M059J (cell line): ENCODE measurements at regions not wholly inside any gene's neighbourhood (a gene's known extent, or its start where the extent isn't known, plus 50 kb on each side); places are given as distances from the start of the nearest gene placed in this dataset.
"Not testable (repeated sequence)": the region's sequence is repeated elsewhere in the genome, so short reads cannot be mapped to it uniquely, and the experiment has no call there.

Experiments used
- DNase-seq: peaks from one replicate; pipeline ENCODE4 v3.0.0-alpha.2; 2012; ENCODE audit warnings: low read depth

DNA sequence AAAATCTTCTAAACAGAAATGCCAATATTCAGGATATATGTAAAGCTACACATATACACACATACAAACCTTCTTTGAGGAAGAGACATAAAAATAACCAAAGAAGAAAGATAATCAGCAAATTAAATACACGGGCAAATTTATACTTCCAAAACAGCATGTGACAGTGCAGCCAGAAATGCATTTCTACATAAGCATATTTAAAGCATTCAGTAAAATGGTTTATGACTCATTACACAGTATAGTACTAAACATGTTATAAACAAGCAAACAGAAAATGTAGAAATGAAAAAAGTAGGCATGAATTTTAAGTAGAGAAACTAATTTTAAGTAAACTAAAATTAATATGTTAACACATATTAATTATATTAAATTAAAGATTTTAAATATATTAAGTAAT is 1717.2 kb downstream of the OTOL1 start:
- DNase-seq, result no peak

GRCh38 chr3:163196815-163197374 is 1700.3 kb downstream of the OTOL1 start:
- DNase-seq, result no peak

DNA sequence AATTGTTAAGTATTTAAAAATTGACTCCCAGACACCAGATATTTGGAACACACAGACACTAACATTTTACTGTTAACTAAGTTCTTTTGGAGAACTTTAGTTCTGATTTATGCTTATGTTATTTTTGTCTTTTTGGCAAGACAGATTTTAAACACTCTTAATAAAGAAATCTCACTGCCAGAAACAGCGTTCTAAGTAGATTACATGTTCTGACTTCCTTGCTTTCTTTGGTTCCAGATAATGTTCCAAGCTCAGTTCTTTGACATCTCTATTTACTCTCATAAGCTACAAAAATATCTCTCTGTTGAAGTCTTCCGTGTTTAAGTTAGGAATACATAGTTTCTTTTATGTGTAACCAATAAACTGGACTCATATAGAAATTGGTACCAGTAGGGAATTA is 1699.6 kb downstream of the OTOL1 start:
- no peak for DNase-seq

DNA sequence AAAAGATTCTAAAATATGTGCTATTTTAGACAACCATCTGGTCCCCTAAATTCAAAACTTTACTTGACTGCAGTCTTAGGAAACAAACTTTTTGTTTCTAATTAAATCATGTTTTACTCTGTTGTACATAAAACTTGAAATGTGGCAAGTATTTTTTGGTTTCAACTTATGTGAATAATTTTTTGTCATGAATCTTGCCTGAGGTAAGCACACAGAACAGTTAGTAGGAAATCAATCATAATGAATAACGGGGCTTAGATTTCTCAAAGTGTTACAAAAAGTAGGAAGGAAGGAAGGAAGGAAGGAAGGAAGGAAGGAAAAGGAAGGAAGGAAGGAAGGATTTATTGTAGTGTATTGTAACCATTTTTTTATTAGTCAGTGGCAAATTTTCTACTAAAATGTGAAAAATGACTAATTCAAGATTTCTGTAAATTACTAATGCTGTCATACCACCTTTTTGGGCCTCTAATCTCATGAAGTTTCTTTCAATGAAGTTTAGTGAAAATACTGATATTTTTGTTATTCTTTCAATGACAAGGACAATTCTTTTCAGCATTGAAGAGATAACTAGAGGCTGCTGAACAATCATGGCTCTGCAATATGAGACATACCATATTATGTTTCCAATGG is 1689.2 kb downstream of the OTOL1 start:
- DNase-seq, result no peak

- DNase-seq, result no peak
Measured at GRCh38 chr3:163175970-163176369, 1679.4 kb downstream of the OTOL1 start.

DNA sequence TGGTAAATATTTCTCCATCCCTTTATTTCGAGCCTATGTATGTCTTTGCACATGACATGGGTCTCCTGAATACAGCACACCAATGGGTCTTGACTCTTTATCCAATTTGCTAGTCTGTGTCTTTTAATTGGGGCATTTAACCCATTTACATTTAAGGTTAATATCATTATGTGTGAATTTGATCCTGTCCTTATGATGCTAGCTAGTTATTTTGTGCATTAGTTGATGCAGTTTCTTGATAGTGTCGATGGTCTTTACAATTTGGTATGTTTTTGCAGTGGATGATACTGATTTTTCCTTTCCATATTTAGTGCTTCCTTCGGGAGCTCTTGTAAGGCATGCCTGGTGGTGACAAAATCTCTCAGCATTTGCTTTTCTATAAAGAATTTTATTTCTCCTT is 1675.9 kb downstream of the OTOL1 start:
- not testable (repeated sequence) for DNase-seq

DNA sequence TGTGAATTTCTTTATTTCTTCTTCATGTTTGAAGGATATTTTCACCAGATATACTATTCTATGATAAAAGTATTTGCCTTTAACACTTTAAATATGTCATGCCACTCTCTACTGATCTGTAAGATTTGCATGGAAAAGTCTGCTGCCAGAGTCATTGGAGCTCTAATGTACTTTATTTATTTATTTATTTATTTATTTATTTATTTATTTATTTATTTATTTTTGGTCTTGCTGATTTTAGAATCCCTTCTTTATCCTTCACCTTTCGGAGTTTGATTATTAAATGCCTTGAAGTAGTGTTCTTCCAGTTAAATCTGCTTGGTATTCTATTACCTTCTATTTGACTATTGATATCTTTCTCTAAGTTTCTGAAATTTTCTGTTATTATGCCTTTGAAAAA is 1669.6 kb downstream of the OTOL1 start:
- DNase-seq, result no peak

GRCh38 chr3:163159306-163159705 is 1662.7 kb downstream of the OTOL1 start:
- DNase-seq, result no peak

DNA sequence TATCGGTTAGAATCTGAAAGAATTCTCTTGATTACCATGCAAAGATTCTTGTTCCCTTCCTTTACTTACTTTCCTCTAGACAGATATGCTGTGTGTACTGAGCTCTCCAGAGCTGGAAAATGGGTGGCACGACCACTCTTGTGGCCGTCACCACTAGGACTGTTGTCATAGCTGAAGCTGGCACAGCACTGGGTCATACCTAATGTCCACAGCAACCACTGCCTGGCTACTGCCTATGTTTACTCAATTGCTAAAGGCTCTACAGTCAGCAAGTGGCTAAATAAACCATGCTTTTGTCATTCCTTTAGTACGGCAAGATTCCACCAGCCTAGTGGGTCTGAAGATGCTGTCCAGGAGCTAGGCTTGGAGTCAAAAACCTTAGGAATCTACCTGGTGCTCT is 1643.0 kb downstream of the OTOL1 start:
- no peak for DNase-seq

DNA sequence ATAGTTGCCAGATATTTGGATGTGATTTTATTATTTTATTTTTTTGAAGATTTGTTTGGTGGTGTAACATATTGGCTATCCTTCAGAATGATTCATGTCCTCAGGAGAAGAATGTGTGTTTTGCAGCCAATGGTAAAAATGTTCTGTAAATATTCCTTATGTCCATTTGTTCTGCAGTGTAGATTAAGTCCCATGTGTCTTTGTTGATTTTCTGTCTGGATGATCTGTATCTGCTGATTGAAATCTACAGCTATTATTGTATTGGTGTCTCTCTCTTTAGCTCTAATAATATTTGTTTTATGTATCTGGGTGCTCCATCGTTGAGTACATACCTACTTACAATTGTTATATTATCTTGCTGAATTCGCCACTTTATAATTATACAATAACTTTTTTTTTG is 1641.7 kb downstream of the OTOL1 start:
- no peak for DNase-seq

DNA sequence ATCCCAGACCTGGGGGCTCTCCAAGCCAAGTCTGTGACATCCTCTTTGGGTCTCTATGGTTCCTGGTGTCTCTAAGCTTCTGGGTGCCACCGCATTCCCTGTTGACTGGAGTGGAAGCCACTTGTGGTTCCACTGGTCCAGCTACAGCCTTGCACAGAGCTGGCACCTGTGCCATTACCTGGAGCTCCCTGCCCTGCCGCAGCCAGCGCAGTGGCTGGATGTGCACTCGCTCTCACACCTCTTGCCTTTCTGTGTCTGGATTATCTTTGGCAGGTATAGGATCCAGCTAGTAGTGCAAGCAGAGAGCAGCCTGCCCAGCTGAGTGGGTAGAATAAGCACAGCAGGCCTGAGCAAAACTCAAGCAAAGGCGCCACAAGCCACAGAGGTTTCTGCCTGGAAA is 1635.5 kb downstream of the OTOL1 start:
- DNase-seq, result no peak

- no peak for DNase-seq
Measured at GRCh38 chr3:163129287-163129686, 1632.7 kb downstream of the OTOL1 start.

DNA sequence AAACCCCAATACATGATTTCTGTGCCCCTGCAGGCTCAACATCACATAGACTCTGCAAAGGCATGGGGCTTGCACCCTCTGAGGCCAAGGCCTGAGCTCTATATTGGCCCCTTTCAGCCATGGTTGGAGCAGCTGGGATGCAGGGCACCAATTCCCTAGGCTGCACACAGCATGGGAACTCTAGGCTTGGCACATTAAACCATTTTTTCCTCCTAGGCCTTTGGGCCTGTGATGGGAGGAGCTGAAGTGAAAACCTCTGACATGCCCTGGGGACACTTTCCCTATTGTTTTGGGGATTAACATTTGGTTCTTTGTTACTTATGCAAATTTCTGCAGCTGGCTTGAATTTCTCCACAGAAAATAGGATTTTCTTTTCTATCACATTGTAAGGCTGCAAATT is 1629.5 kb downstream of the OTOL1 start:
- no peak for DNase-seq
